Central memory CD8-positive, alpha-beta T cell (primary cell): ENCODE measurements at regions not wholly inside any gene's neighbourhood (a gene's known extent, or its start where the extent isn't known, plus 50 kb on each side); places are given as distances from the start of the nearest gene placed in this dataset.

Experiments
- ATAC-seq: fragments of 150-1000 bp; cut with Tn5 transposase; replicated peaks from 2 replicates; pipeline ENCODE4 v1.10.0; 2022; ENCODE audit warnings: mild to moderate bottlenecking, moderate FRiP score, moderate number of reproducible peaks; ENCODE audit not compliant: poor library complexity, severe bottlenecking; ENCODE audit errors: extremely low read depth
- DNase-seq, 2 donors: peaks; one replicate each; pipeline ENCODE4 v3.0.0; 2021; ENCODE audit warnings: low spot score in 2 of 2
- H3K27ac Mint-ChIP-seq: one replicate; pipeline ENCODE4 v1.8.0; 2022; ENCODE audit warnings: low read depth, mild to moderate bottlenecking, moderate library complexity, mixed read lengths
- H3K27me3 Mint-ChIP-seq: one replicate; pipeline ENCODE4 v1.8.0; 2022; ENCODE audit warnings: mixed read lengths
- H3K36me3 Mint-ChIP-seq: one replicate; pipeline ENCODE4 v1.8.0; 2022; ENCODE audit warnings: mild to moderate bottlenecking, moderate library complexity, mixed read lengths; ENCODE audit not compliant: insufficient read depth
- H3K4me1 Mint-ChIP-seq: one replicate; pipeline ENCODE4 v1.8.0; 2022; ENCODE audit warnings: mixed read lengths
- H3K4me3 Mint-ChIP-seq: one replicate; pipeline ENCODE4 v1.8.0; 2022; ENCODE audit warnings: mild to moderate bottlenecking, moderate library complexity, mixed read lengths
- H3K9me3 Mint-ChIP-seq: one replicate; pipeline ENCODE4 v1.8.0; 2022; ENCODE audit warnings: mixed read lengths

DNA sequence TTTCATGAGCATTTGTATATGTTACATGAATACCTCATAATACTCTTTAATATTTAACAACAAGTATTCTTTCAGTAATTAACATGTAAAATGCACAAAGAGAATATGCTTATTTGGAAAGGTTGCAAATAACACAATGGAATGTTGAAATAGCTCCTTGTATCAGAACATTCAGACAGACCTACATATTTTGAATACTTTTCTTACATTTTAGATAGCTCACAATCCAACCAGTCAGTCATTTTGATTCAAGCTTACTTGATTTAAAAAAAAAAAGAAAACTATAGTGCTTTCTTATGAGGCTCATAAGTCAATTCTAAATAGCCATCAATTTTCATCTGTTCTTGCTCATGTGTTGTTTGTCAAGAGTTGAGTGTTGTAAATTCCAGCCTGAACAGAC is 518.8 kb downstream of the ADGRL2 start:
- no peak overlapping the region for H3K27ac Mint-ChIP-seq
- peaks cover 4% of the 10 kb centered on the region for H3K9me3 Mint-ChIP-seq
- H3K27me3 Mint-ChIP-seq, result no peaks in the 10 kb centered on the region
- no peak for ATAC-seq
- H3K36me3 Mint-ChIP-seq, result no peaks in the 10 kb centered on the region
- H3K4me3 Mint-ChIP-seq, result no peak overlapping the region
- no peaks in the 10 kb centered on the region for H3K4me1 Mint-ChIP-seq
- no peak for DNase-seq

DNA sequence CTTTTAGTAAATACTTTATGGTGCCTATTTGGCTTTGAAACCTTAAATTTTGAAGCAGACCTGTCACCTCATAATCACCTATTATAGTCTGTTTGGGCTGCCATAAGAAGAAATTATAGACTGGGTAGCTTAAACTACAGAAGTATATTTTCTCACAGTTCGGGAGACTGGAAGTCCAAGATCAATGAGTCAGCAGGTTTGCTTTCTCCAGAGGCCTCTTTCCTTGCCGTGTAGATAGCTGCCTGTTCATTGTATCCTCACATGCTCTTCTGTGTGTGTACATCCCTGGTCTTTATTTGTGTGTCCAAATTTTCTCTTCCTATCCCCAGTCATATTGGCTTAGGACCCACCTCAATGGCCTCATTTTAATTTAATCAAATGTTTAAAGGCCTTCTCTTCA is 518.2 kb downstream of the ADGRL2 start:
- no peak for ATAC-seq
- Mint-ChIP-seq H3K27ac (no peak overlapping the region), H3K4me1 (no peaks in the 10 kb centered on the region), H3K4me3 (no peak overlapping the region), H3K27me3 (no peaks in the 10 kb centered on the region), H3K9me3 (peaks cover 11% of the 10 kb centered on the region), H3K36me3 (no peaks in the 10 kb centered on the region)
- no peak for DNase-seq

- H3K9me3 Mint-ChIP-seq, result peaks cover 11% of the 10 kb centered on the region
- H3K27ac Mint-ChIP-seq, result no peak overlapping the region
- H3K36me3 Mint-ChIP-seq, result no peaks in the 10 kb centered on the region
- no peaks in the 10 kb centered on the region for H3K27me3 Mint-ChIP-seq
- ATAC-seq, result no peak
- DNase-seq, result no peak
- H3K4me3 Mint-ChIP-seq, result no peak overlapping the region
- no peaks in the 10 kb centered on the region for H3K4me1 Mint-ChIP-seq
Measured at GRCh38 chr1:82318265-82318664, 517.5 kb downstream of the ADGRL2 start.

GRCh38 chr1:82317671-82318070 is 516.9 kb downstream of the ADGRL2 start:
- Mint-ChIP-seq H3K4me3 (no peak overlapping the region), H3K9me3 (peaks cover 11% of the 10 kb centered on the region), H3K27ac (no peak overlapping the region), H3K4me1 (no peaks in the 10 kb centered on the region), H3K27me3 (no peaks in the 10 kb centered on the region), H3K36me3 (no peaks in the 10 kb centered on the region)
- DNase-seq (no peak), ATAC-seq (no peak)

GRCh38 chr1:82299656-82300055 is 498.9 kb downstream of the ADGRL2 start:
- DNase-seq, result no peak
- Mint-ChIP-seq H3K4me1 (no peaks in the 10 kb centered on the region), H3K27ac (no peak overlapping the region), H3K36me3 (no peaks in the 10 kb centered on the region), H3K9me3 (peaks cover 43% of the 10 kb centered on the region), H3K27me3 (no peaks in the 10 kb centered on the region), H3K4me3 (no peak overlapping the region)
- no peak for ATAC-seq

DNA sequence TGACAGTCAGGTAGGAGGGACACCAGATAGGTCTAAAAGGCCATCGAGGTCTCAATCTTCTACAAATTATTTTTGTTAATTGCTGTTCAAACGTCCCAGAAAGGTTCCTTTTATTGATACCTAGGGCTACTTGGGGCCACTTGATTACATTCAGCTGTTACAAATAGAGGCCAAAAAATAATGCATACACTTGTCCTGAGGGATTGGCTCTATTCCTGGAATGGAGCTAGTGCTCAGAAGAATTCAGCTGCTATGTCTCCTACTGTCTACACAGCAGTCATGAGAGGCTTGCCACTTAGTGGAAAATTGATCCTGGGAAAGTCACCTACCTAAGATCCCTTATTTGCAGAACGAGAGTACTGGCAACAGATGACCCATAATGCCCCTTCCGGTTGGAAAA is 498.3 kb downstream of the ADGRL2 start:
- no peak overlapping the region for H3K27ac Mint-ChIP-seq
- no peaks in the 10 kb centered on the region for H3K4me1 Mint-ChIP-seq
- ATAC-seq (no peak), DNase-seq (no peak)
- H3K9me3 Mint-ChIP-seq, result peaks cover 43% of the 10 kb centered on the region
- H3K4me3 Mint-ChIP-seq, result no peak overlapping the region
- no peaks in the 10 kb centered on the region for H3K27me3 Mint-ChIP-seq
- no peaks in the 10 kb centered on the region for H3K36me3 Mint-ChIP-seq

GRCh38 chr1:82297139-82297896 is 496.6 kb downstream of the ADGRL2 start:
- Mint-ChIP-seq H3K4me3 (no peak overlapping the region), H3K4me1 (no peaks in the 10 kb centered on the region), H3K27ac (no peak overlapping the region), H3K27me3 (no peaks in the 10 kb centered on the region), H3K36me3 (no peaks in the 10 kb centered on the region), H3K9me3 (peaks cover 29% of the 10 kb centered on the region)
- no peak for ATAC-seq
- no peak for DNase-seq

GRCh38 chr1:82287556-82287955 is 486.8 kb downstream of the ADGRL2 start:
- Mint-ChIP-seq H3K4me1 (no peaks in the 10 kb centered on the region), H3K4me3 (no peak overlapping the region), H3K36me3 (no peaks in the 10 kb centered on the region), H3K27me3 (no peaks in the 10 kb centered on the region), H3K9me3 (peaks cover 9% of the 10 kb centered on the region), H3K27ac (no peak overlapping the region)
- no peak for ATAC-seq
- no peak for DNase-seq

DNA sequence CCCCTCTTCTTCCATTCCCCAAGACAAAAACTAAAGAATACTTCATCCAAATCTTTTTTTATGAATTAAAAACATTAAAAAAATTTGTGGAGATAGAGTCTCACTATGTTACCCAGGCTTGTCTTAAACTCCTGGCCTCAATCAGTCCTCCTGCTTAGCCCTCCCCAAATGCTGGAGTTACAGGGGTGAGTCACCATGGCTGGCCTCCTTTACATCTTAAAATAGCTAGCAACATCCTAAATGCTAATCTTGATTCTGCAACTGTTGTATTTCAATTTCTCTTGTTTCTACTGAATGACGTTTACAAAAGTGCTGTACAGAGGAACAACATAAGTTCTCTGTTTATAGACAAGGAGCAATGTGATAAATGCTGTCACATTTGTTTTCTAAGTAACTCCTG is 483.5 kb downstream of the ADGRL2 start:
- Mint-ChIP-seq H3K9me3 (peaks cover 10% of the 10 kb centered on the region), H3K27me3 (no peaks in the 10 kb centered on the region), H3K36me3 (no peaks in the 10 kb centered on the region), H3K4me1 (no peaks in the 10 kb centered on the region), H3K27ac (no peak overlapping the region), H3K4me3 (no peak overlapping the region)
- DNase-seq, result no peak
- ATAC-seq, result no peak

GRCh38 chr1:82279241-82279640 is 478.5 kb downstream of the ADGRL2 start:
- no peak overlapping the region for H3K4me3 Mint-ChIP-seq
- no peaks in the 10 kb centered on the region for H3K36me3 Mint-ChIP-seq
- no peak for DNase-seq
- H3K4me1 Mint-ChIP-seq, result no peaks in the 10 kb centered on the region
- ATAC-seq, result no peak
- H3K9me3 Mint-ChIP-seq, result peaks cover 18% of the 10 kb centered on the region
- H3K27ac Mint-ChIP-seq, result no peak overlapping the region
- no peaks in the 10 kb centered on the region for H3K27me3 Mint-ChIP-seq

GRCh38 chr1:82273816-82274215 is 473.1 kb downstream of the ADGRL2 start:
- Mint-ChIP-seq H3K4me3 (no peak overlapping the region), H3K36me3 (no peaks in the 10 kb centered on the region), H3K9me3 (peaks cover 23% of the 10 kb centered on the region), H3K4me1 (no peaks in the 10 kb centered on the region), H3K27me3 (no peaks in the 10 kb centered on the region), H3K27ac (no peak overlapping the region)
- DNase-seq (no peak), ATAC-seq (no peak)

DNA sequence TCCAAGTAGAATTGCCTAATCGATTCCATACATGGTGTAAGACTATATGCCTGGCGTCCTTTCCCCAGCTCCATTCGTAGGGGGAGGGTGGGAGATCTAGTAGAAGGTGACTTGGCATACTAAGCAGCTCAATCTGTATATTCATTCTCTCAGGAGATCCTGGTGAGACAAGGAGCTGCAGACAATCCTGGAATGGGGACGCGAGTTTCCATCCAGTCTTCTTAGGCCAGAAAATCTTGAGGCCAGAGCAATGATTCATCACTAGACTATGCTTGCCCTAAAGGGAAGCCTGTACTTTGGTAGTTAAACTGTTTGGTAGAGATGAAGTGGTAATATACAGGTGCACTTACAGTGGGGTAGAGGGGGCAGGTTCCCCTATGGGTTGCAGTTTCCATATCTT is 468.7 kb downstream of the ADGRL2 start:
- no peaks in the 10 kb centered on the region for H3K36me3 Mint-ChIP-seq
- no peak for ATAC-seq
- peaks cover 20% of the 10 kb centered on the region for H3K9me3 Mint-ChIP-seq

DNA sequence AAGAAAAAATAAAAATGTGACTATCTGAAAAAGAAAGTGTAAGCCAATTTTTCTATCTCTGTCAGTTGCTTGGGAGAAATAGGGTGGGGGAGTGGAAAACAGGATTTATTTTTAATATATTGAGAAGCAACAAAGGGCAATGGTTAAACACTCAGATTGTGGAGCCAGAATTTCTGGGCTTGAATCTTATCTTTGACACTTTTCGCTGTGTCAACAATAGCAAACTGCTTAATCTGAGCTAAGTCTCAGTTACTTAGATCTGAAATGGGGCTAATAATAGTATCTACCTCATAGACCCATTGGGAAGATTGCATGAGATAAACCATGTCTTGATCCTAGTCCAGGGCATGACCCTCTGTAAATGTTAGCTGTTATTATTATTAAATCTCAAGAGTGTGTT is 468.1 kb downstream of the ADGRL2 start:
- H3K36me3 Mint-ChIP-seq, result no peaks in the 10 kb centered on the region
- no peak for DNase-seq
- peaks cover 18% of the 10 kb centered on the region for H3K9me3 Mint-ChIP-seq
- ATAC-seq, result no peak
- H3K27me3 Mint-ChIP-seq, result no peaks in the 10 kb centered on the region
- no peak overlapping the region for H3K4me3 Mint-ChIP-seq
- H3K4me1 Mint-ChIP-seq, result no peaks in the 10 kb centered on the region
- H3K27ac Mint-ChIP-seq, result no peak overlapping the region

More for the DNA sequence above, 468.7 kb downstream of the ADGRL2 start:
- no peaks in the 10 kb centered on the region for H3K4me1 Mint-ChIP-seq
- H3K27ac Mint-ChIP-seq, result no peak overlapping the region
- no peak overlapping the region for H3K4me3 Mint-ChIP-seq
- no peaks in the 10 kb centered on the region for H3K27me3 Mint-ChIP-seq
- DNase-seq, result no peak
